H9 (cell line): ENCODE measurements at regions not wholly inside any gene's neighbourhood (a gene's known extent, or its start where the extent isn't known, plus 50 kb on each side); places are given as distances from the start of the nearest gene placed in this dataset.

Source experiments
- DNase-seq: peaks from one replicate; pipeline ENCODE4 v3.0.0-alpha.2; 2017
- H2AFZ ChIP-seq: one replicate; pipeline ENCODE4 v1.6.1; 2013; ENCODE audit warnings: mild to moderate bottlenecking, low read length, control low read depth, moderate library complexity
- H2AK5ac ChIP-seq: 2 replicates; pipeline ENCODE4 v1.6.1; 2013; ENCODE audit warnings: low read length, control low read depth, mixed read lengths; ENCODE audit not compliant: insufficient read length
- H2BK120ac ChIP-seq: one replicate; pipeline ENCODE4 v1.6.1; 2013; ENCODE audit warnings: low read depth, mild to moderate bottlenecking, low read length, control low read depth, inconsistent platforms; ENCODE audit not compliant: poor library complexity, severe bottlenecking
- H2BK12ac ChIP-seq: 2 replicates; pipeline ENCODE4 v1.6.1; 2013; ENCODE audit warnings: low read length, control low read depth, mixed read lengths, low read depth; ENCODE audit not compliant: insufficient read length
- H2BK15ac ChIP-seq: 2 replicates; pipeline ENCODE4 v1.6.1; 2013; ENCODE audit warnings: low read depth, low read length, control low read depth
- H2BK20ac ChIP-seq: one replicate; pipeline ENCODE4 v1.6.1; 2013; ENCODE audit warnings: low read depth, mild to moderate bottlenecking, low read length, control low read depth, inconsistent platforms; ENCODE audit not compliant: poor library complexity, severe bottlenecking
- H2BK5ac ChIP-seq: 2 replicates; pipeline ENCODE4 v1.6.1; 2013; ENCODE audit warnings: low read length, control low read depth, mixed read lengths; ENCODE audit not compliant: insufficient read length
- H3K14ac ChIP-seq: 2 replicates; pipeline ENCODE4 v1.6.1; 2013; ENCODE audit warnings: low read length, control low read depth; ENCODE audit not compliant: insufficient read depth
- H3K18ac ChIP-seq: 2 replicates; pipeline ENCODE4 v1.6.1; 2013; ENCODE audit warnings: low read depth, mild to moderate bottlenecking, mixed read lengths, low read length, control low read depth; ENCODE audit not compliant: insufficient read length
- H3K23ac ChIP-seq: 2 replicates; pipeline ENCODE4 v1.6.1; 2013; ENCODE audit warnings: low read length, control low read depth, mixed read lengths, low read depth; ENCODE audit not compliant: insufficient read length
- H3K23me2 ChIP-seq: 2 replicates; pipeline ENCODE4 v1.6.1; 2013; ENCODE audit warnings: low read depth, mild to moderate bottlenecking, mixed read lengths, low read length, control low read depth; ENCODE audit not compliant: insufficient read length, poor library complexity, severe bottlenecking
- H3K27ac ChIP-seq: 2 replicates; pipeline ENCODE4 v1.5.1; 2013; ENCODE audit warnings: low read length, control low read depth, mixed read lengths, low read depth; ENCODE audit not compliant: insufficient read length
- H3K27me3 ChIP-seq: 2 replicates; pipeline ENCODE4 v1.6.1; 2013; ENCODE audit warnings: low read length, control low read depth, inconsistent platforms; ENCODE audit not compliant: insufficient read depth
- H3K4ac ChIP-seq: 2 replicates; pipeline ENCODE4 v1.6.1; 2013; ENCODE audit warnings: low read depth, mild to moderate bottlenecking, control low read depth, inconsistent platforms, low read length, moderate library complexity
- H3K4me1 ChIP-seq: 2 replicates; pipeline ENCODE4 v1.6.1; 2013; ENCODE audit warnings: low read length, control low read depth, inconsistent platforms; ENCODE audit not compliant: insufficient read depth
- H3K4me2 ChIP-seq: 2 replicates; pipeline ENCODE4 v1.6.1; 2013; ENCODE audit warnings: low read length, control low read depth, mixed read lengths; ENCODE audit not compliant: insufficient read length, insufficient read depth
- H3K56ac ChIP-seq: 2 replicates; pipeline ENCODE4 v1.6.1; 2013; ENCODE audit warnings: low read depth, mild to moderate bottlenecking, mixed read lengths, low read length, control low read depth; ENCODE audit not compliant: insufficient read length
- H3K79me1 ChIP-seq: 2 replicates; pipeline ENCODE4 v1.6.1; 2013; ENCODE audit warnings: low read depth, mild to moderate bottlenecking, moderate library complexity, low read length, control low read depth, inconsistent platforms; ENCODE audit not compliant: insufficient read depth, poor library complexity, severe bottlenecking
- H3K79me2 ChIP-seq: 2 replicates; pipeline ENCODE4 v1.6.1; 2013; ENCODE audit warnings: low read length, control low read depth, inconsistent platforms; ENCODE audit not compliant: insufficient read depth
- H3K9ac ChIP-seq: 2 replicates; pipeline ENCODE4 v1.6.1; 2013; ENCODE audit warnings: low read length, control low read depth, mixed read lengths; ENCODE audit not compliant: insufficient read length; ENCODE audit errors: extremely low read depth
- H3K9me3 ChIP-seq: one replicate; pipeline ENCODE4 v1.6.1; 2013; ENCODE audit warnings: low read depth, low read length, inconsistent platforms; ENCODE audit not compliant: control insufficient read depth
- H3T11ph ChIP-seq: one replicate; pipeline ENCODE4 v1.6.1; 2013; ENCODE audit warnings: mild to moderate bottlenecking, low read length, control low read depth, inconsistent platforms
- H4K20me1 ChIP-seq: one replicate; pipeline ENCODE4 v1.6.1; 2013; ENCODE audit not compliant: control insufficient read depth, insufficient read length, insufficient read depth
- H4K5ac ChIP-seq: 2 replicates; pipeline ENCODE4 v1.6.1; 2013; ENCODE audit warnings: low read depth, mild to moderate bottlenecking, mixed read lengths, low read length, control low read depth; ENCODE audit not compliant: insufficient read length
- H4K8ac ChIP-seq: replicated peaks from 2 replicates; pipeline ENCODE4 v1.6.1; 2013; ENCODE audit warnings: low read length, control low read depth, mixed read lengths, low read depth; ENCODE audit not compliant: insufficient read length
- H4K91ac ChIP-seq: 2 replicates; pipeline ENCODE4 v1.6.1; 2013; ENCODE audit warnings: low read depth, mild to moderate bottlenecking, moderate library complexity, mixed read lengths, low read length, control low read depth; ENCODE audit not compliant: insufficient read length
- H3K27ac Mint-ChIP-seq, 3 experiments: 2 replicates in 2 of 3; 3 replicates in 1 of 3; pipeline ENCODE4 v1.8.0; 2020 to 2021; ENCODE audit warnings: mixed read lengths in 3 of 3, mild to moderate bottlenecking in 1 of 3, moderate library complexity in 1 of 3
- H3K27me3 Mint-ChIP-seq: 2 replicates; pipeline ENCODE4 v1.8.0; 2021; ENCODE audit warnings: low read depth, mild to moderate bottlenecking, moderate library complexity, mixed read lengths
- H3K36me3 Mint-ChIP-seq, 3 experiments: 2 replicates in 2 of 3; 3 replicates in 1 of 3; pipeline ENCODE4 v1.8.0; 2020 to 2021; ENCODE audit warnings: low read depth in 3 of 3, mixed read lengths in 3 of 3; ENCODE audit not compliant: insufficient read depth in 1 of 3
- H3K4me1 Mint-ChIP-seq, 2 experiments: 2 replicates each; pipeline ENCODE4 v1.8.0; 2020; ENCODE audit warnings: mixed read lengths in 2 of 2
- H3K4me3 Mint-ChIP-seq, 2 experiments: 2 replicates in 1 of 2; 3 replicates in 1 of 2; pipeline ENCODE4 v1.8.0; 2020 to 2021; ENCODE audit warnings: mild to moderate bottlenecking in 2 of 2, mixed read lengths in 2 of 2, moderate library complexity in 1 of 2
- H3K9me3 Mint-ChIP-seq, 2 experiments: 2 replicates in 1 of 2; 3 replicates in 1 of 2; pipeline ENCODE4 v1.8.0; 2020; ENCODE audit warnings: mild to moderate bottlenecking in 2 of 2, mixed read lengths in 2 of 2, moderate library complexity in 1 of 2
- WGBS: extraction: QIAGEN DNeasy Blood & Tissue Kit; methylation state at CpG from one replicate; pipeline ENCODE4 v1.1.7; 2013; ENCODE audit warnings: missing lambda C conversion rate, low lambda C conversion rate, mixed read lengths; ENCODE audit not compliant: insufficient read length; ENCODE audit errors: extremely low coverage; 5-methylcytosine and 5-hydroxymethylcytosine counted together
- TF ChIP-seq, protein P1 (sequence below): fragments of 200-600 bp; sonication (generic); conservative IDR thresholded peaks from 3 replicates; pipeline ENCODE4 v1.8.0; 2021; ENCODE audit warnings: antibody characterized with exemption, mild to moderate bottlenecking

DNA sequence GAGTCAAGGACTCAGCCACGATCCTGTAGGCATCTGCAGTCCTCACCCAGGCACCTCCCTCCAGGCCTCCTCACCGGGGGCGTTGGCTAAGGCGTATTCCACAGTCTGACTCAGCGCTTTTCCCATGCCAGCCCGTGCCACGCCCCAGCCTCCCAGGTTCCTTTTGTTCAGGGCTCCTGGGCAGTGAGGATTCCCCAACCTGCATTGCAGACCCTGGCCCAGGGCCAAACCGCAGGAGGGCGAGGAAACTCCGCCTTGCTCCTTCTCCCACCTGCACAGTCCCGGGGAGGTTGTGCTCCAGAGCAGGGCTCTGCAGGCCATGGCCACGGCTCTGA, 202.8 kb upstream of the CST7 start:
- H3K4me1 ChIP-seq: 0 out of 2 replicates have a peak, but pooled peaks cover 8% of the 10 kb centered on the region
- H3K9ac ChIP-seq: no peak overlapping the region
- H3K79me1 ChIP-seq: no peaks in the 10 kb centered on the region
- no peak overlapping the region for H2AK5ac ChIP-seq
- TF ChIP-seq, protein P1, sequence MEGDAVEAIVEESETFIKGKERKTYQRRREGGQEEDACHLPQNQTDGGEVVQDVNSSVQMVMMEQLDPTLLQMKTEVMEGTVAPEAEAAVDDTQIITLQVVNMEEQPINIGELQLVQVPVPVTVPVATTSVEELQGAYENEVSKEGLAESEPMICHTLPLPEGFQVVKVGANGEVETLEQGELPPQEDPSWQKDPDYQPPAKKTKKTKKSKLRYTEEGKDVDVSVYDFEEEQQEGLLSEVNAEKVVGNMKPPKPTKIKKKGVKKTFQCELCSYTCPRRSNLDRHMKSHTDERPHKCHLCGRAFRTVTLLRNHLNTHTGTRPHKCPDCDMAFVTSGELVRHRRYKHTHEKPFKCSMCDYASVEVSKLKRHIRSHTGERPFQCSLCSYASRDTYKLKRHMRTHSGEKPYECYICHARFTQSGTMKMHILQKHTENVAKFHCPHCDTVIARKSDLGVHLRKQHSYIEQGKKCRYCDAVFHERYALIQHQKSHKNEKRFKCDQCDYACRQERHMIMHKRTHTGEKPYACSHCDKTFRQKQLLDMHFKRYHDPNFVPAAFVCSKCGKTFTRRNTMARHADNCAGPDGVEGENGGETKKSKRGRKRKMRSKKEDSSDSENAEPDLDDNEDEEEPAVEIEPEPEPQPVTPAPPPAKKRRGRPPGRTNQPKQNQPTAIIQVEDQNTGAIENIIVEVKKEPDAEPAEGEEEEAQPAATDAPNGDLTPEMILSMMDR: no peak
- H3K4ac ChIP-seq: no peak overlapping the region
- no peak overlapping the region for H2BK120ac ChIP-seq
- no peak overlapping the region for H2BK5ac ChIP-seq
- H4K8ac ChIP-seq: no peak overlapping the region
- no CpG with 5 or more reads among the region's 12 CpGs for WGBS
- no peak overlapping the region for H3K4me2 ChIP-seq
- H2AFZ ChIP-seq: no peak overlapping the region
- no peak overlapping the region for H2BK15ac ChIP-seq
- H4K91ac ChIP-seq: no peak overlapping the region
- H3K14ac ChIP-seq: no peak overlapping the region
- H3T11ph ChIP-seq: no peak overlapping the region
- no peak overlapping the region for H4K5ac ChIP-seq
- no peaks in the 10 kb centered on the region; a peak in 1 of 5 replicates for H3K9me3 Mint-ChIP-seq
- H2BK12ac ChIP-seq: no peak overlapping the region
- H3K18ac ChIP-seq: no peak overlapping the region
- no peak overlapping the region for H3K27ac Mint-ChIP-seq
- no peaks in the 10 kb centered on the region for H3K36me3 Mint-ChIP-seq
- H3K27me3 ChIP-seq: no peaks in the 10 kb centered on the region
- no peak overlapping the region for H3K56ac ChIP-seq
- no peak overlapping the region for H2BK20ac ChIP-seq
- H3K23me2 ChIP-seq: no peaks in the 10 kb centered on the region
- DNase-seq: peak; percentile 33
- H3K27me3 Mint-ChIP-seq: peaks cover 2% of the 10 kb centered on the region
- peaks cover 30 to 36% of the 10 kb centered on the region in 2 experiments for H3K4me1 Mint-ChIP-seq
- no peaks in the 10 kb centered on the region for H3K9me3 ChIP-seq
- H3K79me2 ChIP-seq: no peaks in the 10 kb centered on the region
- H3K27ac ChIP-seq: no peak overlapping the region
- H4K20me1 ChIP-seq: no peaks in the 10 kb centered on the region
- H3K4me3 Mint-ChIP-seq: no peak overlapping the region; a peak in 1 of 5 replicates
- H3K23ac ChIP-seq: no peak overlapping the region
